K562 (cell line): ENCODE measurements at regions not wholly inside any gene's neighbourhood (a gene's known extent, or its start where the extent isn't known, plus 50 kb on each side); places are given as distances from the start of the nearest gene placed in this dataset.

Experiments used
- ATAC-seq: fragments of 200-7000 bp; cut with Tn5 transposase; 3 replicates; pipeline ENCODE4 v1.9.1; 2020; ENCODE audit warnings: moderate library complexity
- BruUV-seq: library from RNA; stranded (reverse); fragments of 400-500 nt; replicated peaks from 2 replicates; lab custom pipeline; 2021; lab: Mats Ljungman, UMichigan
- CTCF ChIA-PET: fragments of 300-600 bp; formaldehyde crosslinking; extraction: SDS; loops from one replicate; lab custom pipeline; 2021; ENCODE audit warnings: low intra/inter-chr PET ratio; lab: Yijun Ruan, JAX
- POLR2A ChIA-PET: fragments of 300-600, 350-650 bp; sonication (Branson Sonifier 250); formaldehyde crosslinking; extraction: SDS; loops from one replicate; lab custom pipeline; 2021; ENCODE audit warnings: antibody characterized with exemption, inconsistent platforms; lab: Yijun Ruan, JAX
- DNase-seq, 4 experiments: peaks; one replicate each; pipeline versions ENCODE4 v3.0.0 to v3.0.0-alpha.2; 2011 to 2018; ENCODE audit warnings: low spot score in 3 of 4, mixed read lengths in 3 of 4; ENCODE audit errors: extremely low read depth in 1 of 4
- FAIRE-seq: peaks from 2 replicates; lab custom pipeline; 2011; peaks lifted over from hg19 to GRCh38; lab: Jason Lieb, UNC
- H2AFZ ChIP-seq: 2 replicates; pipeline ENCODE4 v1.6.0; 2011; ENCODE audit warnings: low read depth, low read length, control low read depth, inconsistent platforms
- H3K27ac ChIP-seq: fragments of 200-600 bp; 3 replicates; pipeline ENCODE4 v1.8.0; 2011; ENCODE audit warnings: low read depth, mild to moderate bottlenecking, control low read depth, inconsistent platforms, low read length, moderate library complexity, mixed read lengths; ENCODE audit errors: extremely low read depth
- H3K27me3 ChIP-seq, 2 experiments: fragments of 300-600 bp in 1 of 2; 2 replicates in 1 of 2; 3 replicates in 1 of 2; pipeline versions ENCODE4 v1.6.0 to v1.8.0; 2011; ENCODE audit warnings: inconsistent platforms in 2 of 2, low read length in 2 of 2, mild to moderate bottlenecking in 1 of 2, mixed read lengths in 1 of 2, moderate library complexity in 1 of 2; ENCODE audit not compliant: control insufficient read depth in 2 of 2, insufficient read depth in 2 of 2
- H3K36me3 ChIP-seq: fragments of 300-600 bp; 3 replicates; pipeline ENCODE4 v1.8.0; 2011; ENCODE audit warnings: mild to moderate bottlenecking, low read length, inconsistent platforms; ENCODE audit not compliant: control insufficient read depth, insufficient read depth
- H3K4me1 ChIP-seq, 2 experiments: fragments of 200-600 bp in 1 of 2; replicated peaks in 1 of 2; 2 replicates in 1 of 2; 3 replicates in 1 of 2; pipeline versions ENCODE4 v1.5.1 to v1.8.0; 2011; ENCODE audit warnings: inconsistent platforms in 2 of 2, low read length in 2 of 2, mild to moderate bottlenecking in 1 of 2, mixed read lengths in 1 of 2, moderate library complexity in 1 of 2; ENCODE audit not compliant: control insufficient read depth in 2 of 2, insufficient read depth in 2 of 2
- H3K4me2 ChIP-seq: 2 replicates; pipeline ENCODE4 v1.6.1; 2011; ENCODE audit warnings: low read length, control low read depth, inconsistent platforms, mixed read lengths; ENCODE audit not compliant: insufficient read depth
- H3K4me3 ChIP-seq: fragments of 200-600 bp; sonication (generic), shearing (Covaris generic); 2 replicates; pipeline ENCODE4 v1.5.1; 2016; ENCODE audit warnings: control low read depth, inconsistent platforms
- H3K79me2 ChIP-seq: fragments of 200-600 bp; 3 replicates; pipeline ENCODE4 v1.8.0; 2011; ENCODE audit warnings: low read length, inconsistent platforms; ENCODE audit not compliant: control insufficient read depth, insufficient read depth
- H3K9ac ChIP-seq, 2 experiments: 2 replicates each; pipeline versions ENCODE4 v1.6.0 to v1.6.1; 2011; ENCODE audit warnings: low read depth in 2 of 2, low read length in 2 of 2, control low read depth in 1 of 2, inconsistent platforms in 1 of 2, mild to moderate bottlenecking in 1 of 2, mixed read lengths in 1 of 2; ENCODE audit not compliant: insufficient read depth in 1 of 2
- H3K9me1 ChIP-seq: one replicate; pipeline ENCODE4 v1.6.0; 2011; ENCODE audit warnings: inconsistent platforms, mild to moderate bottlenecking, low read length, moderate library complexity; ENCODE audit not compliant: control insufficient read depth, insufficient read depth
- H3K9me3 ChIP-seq: replicated peaks from 2 replicates; pipeline ENCODE4 v1.5.1; 2011; ENCODE audit warnings: low read depth, low read length, inconsistent platforms; ENCODE audit not compliant: control insufficient read depth, insufficient read depth
- H4K20me1 ChIP-seq: replicated peaks from 2 replicates; pipeline ENCODE4 v1.6.1; 2011; ENCODE audit warnings: low read length, inconsistent platforms, mixed read lengths; ENCODE audit not compliant: control insufficient read depth, insufficient read depth
- HNRNPL ChIP-seq: fragments of 200-400 bp; formaldehyde crosslinking; IDR thresholded peaks from 2 replicates; pipeline ENCODE4 v1.6.1; 2017; ENCODE audit warnings: low read depth, mild to moderate bottlenecking, low read length
- PURB ChIP-seq: sonication (generic); formaldehyde crosslinking; IDR thresholded peaks from 2 replicates; pipeline ENCODE4 v1.9.0; 2021; ENCODE audit warnings: low read depth, mild to moderate bottlenecking, missing genetic modification reagents
- SRSF3 ChIP-seq: fragments of 200-400 bp; formaldehyde crosslinking; IDR thresholded peaks from 2 replicates; pipeline ENCODE4 v1.6.1; 2016; ENCODE audit warnings: mild to moderate bottlenecking, low read length, moderate library complexity; ENCODE audit not compliant: insufficient read depth
- ZBTB8A ChIP-seq: fragments of 450-650 bp; IDR thresholded peaks from 2 replicates; pipeline ENCODE4 v1.6.1; 2018; ENCODE audit warnings: mild to moderate bottlenecking, moderate library complexity; ENCODE audit not compliant: partially characterized antibody
- ZNF79 ChIP-seq: fragments of 250-450 bp; sonication (Bioruptor Pico); IDR thresholded peaks from 2 replicates; pipeline ENCODE4 v1.4.0; 2020; ENCODE audit warnings: low read depth, mild to moderate bottlenecking, moderate library complexity
- WGBS: fragments of 100-300 bp; shearing (Covaris generic); methylation state at CpG from one replicate; pipeline ENCODE4 v1.1.6; 2016; ENCODE audit warnings: low coverage, mixed read lengths; ENCODE audit not compliant: insufficient coverage; ENCODE audit errors: missing lambda C conversion rate; 5-methylcytosine and 5-hydroxymethylcytosine counted together
- in situ Hi-C: fragments of 300-500 bp; cut with MboI; formaldehyde crosslinking; loops from 4 replicates; pipeline ENCODE4 v1.15.0; 2018; ENCODE audit warnings: inconsistent platforms, mixed read lengths
- intact Hi-C: fragments of 100-400 bp; cut with micrococcal nuclease; formaldehyde crosslinking; loops from 2 replicates; pipeline ENCODE4 v1.14.2; 2022
- TF ChIP-seq, protein P1 (sequence below): sonication (generic); formaldehyde crosslinking; IDR thresholded peaks from 2 replicates; pipeline ENCODE4 v1.8.0; 2022; ENCODE audit warnings: mild to moderate bottlenecking, missing genetic modification reagents
- TF ChIP-seq, protein P2 (sequence below): fragments of 200-800 bp; sonication (Bioruptor generic); IDR thresholded peaks from 2 replicates; pipeline ENCODE4 v1.6.1; 2017; ENCODE audit warnings: missing genetic modification characterization, missing compliant biosample characterization
- TF ChIP-seq, protein P3 (sequence below): fragments of 450-650 bp; formaldehyde crosslinking; IDR thresholded peaks from 2 replicates; pipeline ENCODE4 v1.4.0; 2020; ENCODE audit warnings: mild to moderate bottlenecking, moderate library complexity
- TF ChIP-seq, protein P4 (sequence below): fragments of 450-650 bp; IDR thresholded peaks from 2 replicates; pipeline ENCODE4 v1.6.1; 2017; ENCODE audit warnings: antibody characterized with exemption, mild to moderate bottlenecking

DNA sequence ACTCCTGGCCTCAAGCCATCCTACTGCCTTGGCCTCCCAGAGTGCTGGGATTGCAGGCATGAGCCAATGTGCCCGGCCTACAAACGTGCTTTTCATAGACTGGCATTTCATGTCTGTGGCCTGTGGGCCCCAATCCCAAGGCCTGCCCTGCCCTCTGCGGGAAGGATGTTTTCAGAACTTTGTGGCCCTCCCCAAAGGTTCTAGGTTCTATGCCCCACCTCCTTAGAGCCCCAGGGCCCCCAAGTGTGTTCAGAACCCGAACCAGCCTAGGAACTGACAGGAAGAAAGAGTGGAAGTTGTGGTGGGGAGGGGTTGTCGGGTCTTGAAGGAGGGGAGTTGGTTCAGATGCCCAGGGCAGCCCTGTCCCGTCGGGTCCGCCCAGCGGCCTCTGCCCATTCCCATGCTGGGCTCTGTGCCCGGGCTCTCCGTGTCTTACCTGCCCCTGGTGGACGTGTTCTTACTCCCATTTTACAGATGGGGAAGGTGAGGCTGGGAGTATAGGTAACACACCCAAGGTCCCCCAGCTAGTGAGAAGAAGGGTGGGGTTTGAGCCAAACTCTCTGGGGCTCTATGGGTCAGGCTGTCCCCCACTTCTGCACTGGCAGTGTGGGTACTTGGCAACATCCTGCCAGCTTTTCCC, 175.8 kb upstream of the IER5L start (continued):
- TF ChIP-seq ZBTB8A = no peak
- TF ChIP-seq PURB = no peak
- no peak for TF ChIP-seq SRSF3
- TF ChIP-seq, protein P1, sequence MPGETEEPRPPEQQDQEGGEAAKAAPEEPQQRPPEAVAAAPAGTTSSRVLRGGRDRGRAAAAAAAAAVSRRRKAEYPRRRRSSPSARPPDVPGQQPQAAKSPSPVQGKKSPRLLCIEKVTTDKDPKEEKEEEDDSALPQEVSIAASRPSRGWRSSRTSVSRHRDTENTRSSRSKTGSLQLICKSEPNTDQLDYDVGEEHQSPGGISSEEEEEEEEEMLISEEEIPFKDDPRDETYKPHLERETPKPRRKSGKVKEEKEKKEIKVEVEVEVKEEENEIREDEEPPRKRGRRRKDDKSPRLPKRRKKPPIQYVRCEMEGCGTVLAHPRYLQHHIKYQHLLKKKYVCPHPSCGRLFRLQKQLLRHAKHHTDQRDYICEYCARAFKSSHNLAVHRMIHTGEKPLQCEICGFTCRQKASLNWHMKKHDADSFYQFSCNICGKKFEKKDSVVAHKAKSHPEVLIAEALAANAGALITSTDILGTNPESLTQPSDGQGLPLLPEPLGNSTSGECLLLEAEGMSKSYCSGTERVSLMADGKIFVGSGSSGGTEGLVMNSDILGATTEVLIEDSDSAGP = no peak

DNA sequence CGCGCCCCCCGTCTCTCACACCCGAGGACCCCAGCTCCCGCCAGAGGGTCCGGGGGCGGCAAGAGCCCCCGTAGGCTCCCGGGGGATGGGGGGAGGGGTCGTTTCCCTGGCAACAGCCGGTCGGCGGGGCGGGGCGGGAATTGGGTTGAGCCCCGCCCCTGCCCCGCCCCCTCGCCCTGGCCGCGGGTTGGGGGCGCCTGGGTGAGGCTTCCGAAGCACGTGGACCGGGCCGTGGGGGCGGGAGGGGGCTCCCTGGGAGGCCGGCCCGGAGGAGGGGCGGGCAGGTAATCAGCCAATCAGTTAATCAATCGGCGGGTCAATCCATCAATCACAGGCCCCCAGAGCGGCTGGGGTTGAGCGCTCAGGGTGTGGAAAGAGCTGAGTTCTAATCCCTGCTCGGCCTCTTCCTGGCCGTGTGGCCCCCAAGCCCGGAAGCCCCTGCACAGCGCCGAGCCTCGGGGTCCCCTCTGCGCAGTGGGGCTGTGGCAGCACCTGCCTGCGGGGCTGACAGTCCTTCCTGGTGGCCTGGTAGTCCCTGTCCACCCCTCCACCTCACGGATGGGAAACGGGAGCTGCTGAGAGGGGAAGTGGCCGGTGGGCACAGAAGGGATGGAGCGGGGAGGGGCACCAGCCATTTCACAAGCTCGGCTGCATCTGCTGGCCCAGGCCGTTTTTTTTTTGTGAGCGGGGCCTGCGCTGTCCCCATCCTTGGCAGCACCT, 174.2 kb upstream of the IER5L start:
- Histone ChIP-seq H2AFZ (peak overlapping the region; percentile 81), H3K9ac (peak overlapping the region in 1 of 2 experiments; percentile 49; a peak in 1 of 4 replicates), H3K79me2 (no peaks in the 10 kb centered on the region), H3K9me1 (no peaks in the 10 kb centered on the region), H3K4me1 (peaks cover 6 to 24% of the 10 kb centered on the region in 2 experiments; a peak in 3 of 5 replicates), H3K9me3 (no peaks in the 10 kb centered on the region), H3K27ac (no peak overlapping the region), H3K4me2 (peak overlapping the region; percentile 38; the same call in 1 of the 2 replicates), H3K27me3 (peaks cover 4 to 21% of the 10 kb centered on the region in 2 experiments; a peak in 3 of 5 replicates), H3K36me3 (no peaks in the 10 kb centered on the region), H4K20me1 (no peaks in the 10 kb centered on the region; the same call in 1 of the 2 replicates), H3K4me3 (peak overlapping the region; percentile 37)
- in situ Hi-C loops = no loop called here
- 41% methylated on average over 20 of the region's 49 CpGs for WGBS
- DNase-seq (peak in 3 of 4 experiments; percentile 66 to 82 (median 79)), FAIRE-seq (no peak), ATAC-seq (peak; percentile 60)
- POLR2A ChIA-PET = no interaction called here
- CTCF ChIA-PET = interaction anchor here (1.2 kb wide), 1 partner anchor 177 kb away, joined by 3 read pairs; no protein-coding TSS in a partner anchor
- intact Hi-C loops = no loop called here
- BruUV-seq = no TSS peak
- TF ChIP-seq, protein P2, sequence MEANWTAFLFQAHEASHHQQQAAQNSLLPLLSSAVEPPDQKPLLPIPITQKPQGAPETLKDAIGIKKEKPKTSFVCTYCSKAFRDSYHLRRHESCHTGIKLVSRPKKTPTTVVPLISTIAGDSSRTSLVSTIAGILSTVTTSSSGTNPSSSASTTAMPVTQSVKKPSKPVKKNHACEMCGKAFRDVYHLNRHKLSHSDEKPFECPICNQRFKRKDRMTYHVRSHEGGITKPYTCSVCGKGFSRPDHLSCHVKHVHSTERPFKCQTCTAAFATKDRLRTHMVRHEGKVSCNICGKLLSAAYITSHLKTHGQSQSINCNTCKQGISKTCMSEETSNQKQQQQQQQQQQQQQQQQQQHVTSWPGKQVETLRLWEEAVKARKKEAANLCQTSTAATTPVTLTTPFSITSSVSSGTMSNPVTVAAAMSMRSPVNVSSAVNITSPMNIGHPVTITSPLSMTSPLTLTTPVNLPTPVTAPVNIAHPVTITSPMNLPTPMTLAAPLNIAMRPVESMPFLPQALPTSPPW (CRISPR knock-in tag) = peak; percentile 71
- TF ChIP-seq, protein P3, sequence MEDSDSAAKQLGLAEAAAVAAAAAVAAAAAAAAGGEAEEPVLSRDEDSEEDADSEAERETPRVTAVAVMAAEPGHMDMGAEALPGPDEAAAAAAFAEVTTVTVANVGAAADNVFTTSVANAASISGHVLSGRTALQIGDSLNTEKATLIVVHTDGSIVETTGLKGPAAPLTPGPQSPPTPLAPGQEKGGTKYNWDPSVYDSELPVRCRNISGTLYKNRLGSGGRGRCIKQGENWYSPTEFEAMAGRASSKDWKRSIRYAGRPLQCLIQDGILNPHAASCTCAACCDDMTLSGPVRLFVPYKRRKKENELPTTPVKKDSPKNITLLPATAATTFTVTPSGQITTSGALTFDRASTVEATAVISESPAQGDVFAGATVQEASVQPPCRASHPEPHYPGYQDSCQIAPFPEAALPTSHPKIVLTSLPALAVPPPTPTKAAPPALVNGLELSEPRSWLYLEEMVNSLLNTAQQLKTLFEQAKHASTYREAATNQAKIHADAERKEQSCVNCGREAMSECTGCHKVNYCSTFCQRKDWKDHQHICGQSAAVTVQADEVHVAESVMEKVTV (CRISPR knock-in tag) = no peak
- TF ChIP-seq HNRNPL = no peak
- TF ChIP-seq, protein P4, sequence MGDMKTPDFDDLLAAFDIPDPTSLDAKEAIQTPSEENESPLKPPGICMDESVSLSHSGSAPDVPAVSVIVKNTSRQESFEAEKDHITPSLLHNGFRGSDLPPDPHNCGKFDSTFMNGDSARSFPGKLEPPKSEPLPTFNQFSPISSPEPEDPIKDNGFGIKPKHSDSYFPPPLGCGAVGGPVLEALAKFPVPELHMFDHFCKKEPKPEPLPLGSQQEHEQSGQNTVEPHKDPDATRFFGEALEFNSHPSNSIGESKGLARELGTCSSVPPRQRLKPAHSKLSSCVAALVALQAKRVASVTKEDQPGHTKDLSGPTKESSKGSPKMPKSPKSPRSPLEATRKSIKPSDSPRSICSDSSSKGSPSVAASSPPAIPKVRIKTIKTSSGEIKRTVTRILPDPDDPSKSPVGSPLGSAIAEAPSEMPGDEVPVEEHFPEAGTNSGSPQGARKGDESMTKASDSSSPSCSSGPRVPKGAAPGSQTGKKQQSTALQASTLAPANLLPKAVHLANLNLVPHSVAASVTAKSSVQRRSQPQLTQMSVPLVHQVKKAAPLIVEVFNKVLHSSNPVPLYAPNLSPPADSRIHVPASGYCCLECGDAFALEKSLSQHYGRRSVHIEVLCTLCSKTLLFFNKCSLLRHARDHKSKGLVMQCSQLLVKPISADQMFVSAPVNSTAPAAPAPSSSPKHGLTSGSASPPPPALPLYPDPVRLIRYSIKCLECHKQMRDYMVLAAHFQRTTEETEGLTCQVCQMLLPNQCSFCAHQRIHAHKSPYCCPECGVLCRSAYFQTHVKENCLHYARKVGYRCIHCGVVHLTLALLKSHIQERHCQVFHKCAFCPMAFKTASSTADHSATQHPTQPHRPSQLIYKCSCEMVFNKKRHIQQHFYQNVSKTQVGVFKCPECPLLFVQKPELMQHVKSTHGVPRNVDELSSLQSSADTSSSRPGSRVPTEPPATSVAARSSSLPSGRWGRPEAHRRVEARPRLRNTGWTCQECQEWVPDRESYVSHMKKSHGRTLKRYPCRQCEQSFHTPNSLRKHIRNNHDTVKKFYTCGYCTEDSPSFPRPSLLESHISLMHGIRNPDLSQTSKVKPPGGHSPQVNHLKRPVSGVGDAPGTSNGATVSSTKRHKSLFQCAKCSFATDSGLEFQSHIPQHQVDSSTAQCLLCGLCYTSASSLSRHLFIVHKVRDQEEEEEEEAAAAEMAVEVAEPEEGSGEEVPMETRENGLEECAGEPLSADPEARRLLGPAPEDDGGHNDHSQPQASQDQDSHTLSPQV = no peak
- TF ChIP-seq ZNF79 (CRISPR knock-in tag) = no peak
